Amniotic epithelial cell (primary cell): ENCODE measurements at regions not wholly inside any gene's neighbourhood (a gene's known extent, or its start where the extent isn't known, plus 50 kb on each side); places are given as distances from the start of the nearest gene placed in this dataset.

Source experiments
- DNase-seq: peaks from one replicate; pipeline ENCODE4 v3.0.0-alpha.2; 2010; ENCODE audit warnings: low read depth

DNA sequence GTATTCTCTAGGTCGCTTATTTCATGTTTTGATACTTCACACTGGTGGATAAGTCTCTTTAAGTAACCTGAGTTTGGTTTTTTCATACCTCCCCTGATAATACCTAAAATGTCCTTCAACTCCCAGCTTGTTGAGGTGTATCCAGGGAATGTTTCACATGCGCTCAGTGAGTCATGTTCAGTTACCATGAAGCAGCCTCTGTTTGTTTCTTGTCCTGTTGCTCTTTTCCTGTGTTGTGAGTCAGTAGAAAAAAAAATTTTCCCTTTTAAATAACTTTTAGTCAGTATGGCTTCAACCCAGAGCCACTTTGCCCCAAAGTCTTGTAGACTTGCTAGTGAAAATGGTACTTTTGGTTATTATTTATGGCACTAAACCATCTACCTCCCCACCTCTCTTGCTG, 278.4 kb upstream of the ZPLD1 start:
- peak; percentile 95 for DNase-seq

- DNase-seq: peak; percentile 71
Measured at GRCh38 chr3:102158080-102158740, 276.6 kb upstream of the ZPLD1 start.

DNA sequence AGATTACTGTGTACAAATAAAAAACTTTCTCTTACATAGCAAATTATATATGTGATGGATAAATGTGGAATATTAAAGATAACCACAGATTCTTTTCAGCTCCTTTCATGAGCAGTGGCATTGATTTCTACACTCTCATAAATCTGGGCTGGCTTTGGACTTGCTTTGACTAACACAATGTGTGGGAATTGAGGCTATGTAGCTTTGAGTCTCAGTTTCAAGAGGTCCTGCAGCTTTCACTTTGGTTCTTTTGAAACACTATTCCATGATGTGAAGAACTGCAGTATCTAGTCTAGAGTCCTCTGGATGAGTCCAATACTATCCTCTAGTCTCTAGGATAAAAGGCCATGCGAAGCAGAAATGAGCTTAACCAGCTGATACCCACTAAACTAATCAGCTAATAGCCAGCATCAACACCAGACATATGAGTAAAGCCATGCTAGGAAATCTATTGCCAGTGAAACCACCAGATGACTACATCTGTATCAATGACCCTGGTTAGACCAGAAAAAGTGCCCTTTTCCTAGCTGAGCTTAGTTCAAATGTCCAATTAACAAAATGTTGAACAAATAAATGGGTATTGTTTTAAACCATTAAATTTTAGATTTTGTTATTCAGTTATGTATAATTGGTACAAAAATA, 274.9 kb upstream of the ZPLD1 start:
- DNase-seq: no peak

DNA sequence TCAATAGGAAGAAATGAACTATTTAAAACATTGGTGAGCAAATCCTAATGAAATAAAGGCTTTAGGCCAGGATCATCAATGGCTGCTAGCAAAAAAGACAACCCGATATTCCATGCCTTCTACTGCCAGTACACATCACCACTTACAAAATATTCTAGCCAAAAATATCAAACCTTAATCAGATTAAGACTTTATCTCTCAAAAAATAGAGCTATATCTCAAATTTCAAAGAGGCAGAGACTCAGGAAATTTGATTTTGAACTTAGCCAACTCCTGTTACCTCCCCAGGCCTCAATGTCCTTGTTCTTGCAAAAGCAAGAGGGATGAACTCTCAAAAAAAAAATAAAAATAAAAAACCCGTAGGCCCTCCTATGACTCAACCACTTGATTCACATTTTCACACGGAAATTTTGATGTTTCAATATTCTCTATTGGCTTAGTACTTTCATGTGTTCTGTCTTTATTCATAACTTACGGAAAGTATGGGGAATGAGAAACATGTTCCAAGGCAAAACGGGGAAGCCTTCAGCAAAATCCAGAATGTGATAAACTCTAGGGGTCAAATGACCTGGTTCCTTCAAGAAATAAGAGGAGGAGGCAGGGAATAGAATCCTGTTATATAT, 273.3 kb upstream of the ZPLD1 start:
- DNase-seq: peak; percentile 38

DNA sequence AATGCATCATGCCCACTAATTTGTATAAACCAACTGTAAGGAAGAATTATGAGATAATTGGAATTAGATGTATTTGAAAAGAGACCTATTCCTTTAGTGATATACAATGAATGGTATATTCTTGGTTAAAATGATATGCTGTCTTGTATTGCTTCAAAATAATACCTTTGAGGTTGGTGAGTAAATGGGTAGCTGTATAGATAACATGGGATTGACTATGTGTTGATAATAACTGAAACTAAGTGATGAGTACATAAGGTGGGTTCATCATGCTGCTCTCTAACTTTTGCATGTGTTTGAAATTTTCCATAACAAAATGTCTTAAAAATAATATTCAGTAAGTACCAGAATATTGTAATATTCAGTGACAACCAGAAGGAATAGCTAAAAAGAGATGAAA, 272.6 kb upstream of the ZPLD1 start:
- no peak for DNase-seq

GRCh38 chr3:102163039-102163817, 271.6 kb upstream of the ZPLD1 start:
- peak; percentile 94 for DNase-seq

GRCh38 chr3:102163818-102164154, 271.0 kb upstream of the ZPLD1 start:
- DNase-seq: no peak

DNA sequence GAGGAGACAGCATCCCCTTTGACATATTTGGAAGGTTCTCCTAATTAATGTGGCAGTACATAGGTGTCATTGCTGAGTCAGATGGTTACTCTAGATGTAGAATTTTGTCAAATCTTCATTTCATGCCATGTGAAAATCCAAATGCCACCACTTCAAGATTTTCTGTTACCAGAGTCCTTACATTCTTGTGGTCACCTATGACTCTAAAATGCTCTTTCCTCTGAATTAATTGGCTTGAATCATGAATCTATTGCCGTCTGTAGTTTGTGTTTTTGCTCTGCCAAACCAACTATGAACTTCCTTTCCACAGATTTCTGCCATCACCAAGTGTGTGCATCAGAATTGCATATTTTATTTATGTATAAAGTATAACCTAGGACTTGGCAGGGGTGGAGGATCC, 269.4 kb upstream of the ZPLD1 start:
- DNase-seq: peak; percentile 49

DNA sequence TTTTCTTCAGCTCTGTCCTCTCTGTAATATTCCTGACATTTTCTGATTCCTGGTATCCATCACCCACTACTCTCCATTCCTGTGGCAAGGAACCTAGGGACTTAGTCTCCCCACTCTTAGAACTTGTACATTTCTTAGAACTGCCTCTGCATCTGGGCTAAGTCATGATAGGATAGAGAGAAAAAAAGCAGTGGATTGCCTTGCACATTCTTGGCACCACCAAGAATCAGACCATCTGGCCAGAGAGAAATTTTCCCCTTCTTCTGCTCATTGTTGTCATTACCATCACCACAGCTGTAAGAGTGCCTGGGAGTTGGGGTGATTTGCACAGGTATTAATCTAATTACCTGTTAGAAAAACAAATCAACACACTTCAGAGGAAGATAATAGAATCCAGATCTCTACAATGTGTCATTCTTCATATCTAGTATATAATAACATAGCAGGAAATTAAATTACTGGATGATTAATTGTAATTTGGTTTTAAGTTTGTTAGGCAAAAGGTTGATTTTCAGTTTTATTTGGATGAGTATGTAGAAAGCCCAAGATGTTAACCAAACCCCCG, 264.8 kb upstream of the ZPLD1 start:
- no peak for DNase-seq

GRCh38 chr3:102170545-102170944, 264.3 kb upstream of the ZPLD1 start:
- DNase-seq: no peak

- DNase-seq: peak; percentile 66
Measured at GRCh38 chr3:102174312-102174712, 260.5 kb upstream of the ZPLD1 start.

DNA sequence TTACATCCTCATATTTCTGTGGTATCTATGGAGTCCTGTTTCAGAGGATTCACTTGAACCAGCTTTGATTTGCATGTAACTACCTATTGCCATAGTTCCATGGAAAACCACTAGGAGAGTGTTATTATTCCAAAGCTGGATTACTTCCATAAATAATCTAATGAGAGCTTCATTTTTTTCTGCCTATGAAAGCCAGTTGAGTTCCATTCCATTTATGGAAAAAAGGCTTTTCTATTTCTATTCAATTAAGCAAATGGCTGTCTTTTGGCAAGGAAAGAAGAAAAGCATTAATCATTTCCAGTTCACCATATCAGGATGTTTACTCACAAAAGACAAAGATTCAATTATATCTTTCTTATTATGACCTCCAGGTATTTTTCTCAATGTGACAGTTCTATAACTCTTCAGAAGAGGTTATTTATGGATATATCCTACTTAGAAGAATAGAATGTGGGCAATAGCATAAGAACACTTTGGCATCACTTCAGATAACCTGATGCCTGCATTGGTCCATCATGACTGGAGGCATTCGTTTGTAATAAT, 259.9 kb upstream of the ZPLD1 start:
- DNase-seq: no peak

GRCh38 chr3:102176333-102177050, 258.3 kb upstream of the ZPLD1 start:
- no peak for DNase-seq

DNA sequence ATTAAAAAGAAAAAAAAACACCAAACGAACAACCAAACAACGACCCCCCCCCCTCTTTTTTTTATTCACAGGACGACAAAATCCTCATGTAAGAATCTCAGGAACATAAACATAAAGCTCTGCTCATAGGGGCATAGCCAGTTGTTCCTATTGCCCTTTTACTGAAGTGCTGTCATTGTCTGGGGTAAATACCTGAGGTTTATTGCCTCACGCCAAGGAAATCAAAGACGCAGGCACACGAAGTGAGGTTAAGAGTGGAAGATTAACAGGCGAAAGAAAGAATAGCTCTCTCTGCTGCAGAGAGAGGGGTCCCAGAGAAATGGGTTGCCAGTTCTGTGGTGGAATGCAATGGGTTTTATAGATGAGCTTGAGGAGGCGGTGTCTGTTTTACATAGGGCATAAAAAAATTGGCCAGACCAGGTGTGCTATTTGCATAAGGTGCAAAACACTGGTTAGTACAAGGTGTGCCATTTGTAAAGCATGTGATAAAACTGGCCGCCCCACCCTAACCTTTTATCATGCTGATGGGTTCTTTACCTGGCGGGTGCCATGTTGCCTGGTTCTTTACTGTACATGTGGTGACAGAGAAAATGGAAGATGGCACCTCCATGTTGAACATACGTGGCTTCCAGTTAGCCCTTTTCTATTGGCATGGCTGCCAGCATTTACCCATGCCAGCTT, 257.6 kb upstream of the ZPLD1 start:
- no peak for DNase-seq

GRCh38 chr3:102178817-102179216, 256.0 kb upstream of the ZPLD1 start:
- DNase-seq: no peak

DNA sequence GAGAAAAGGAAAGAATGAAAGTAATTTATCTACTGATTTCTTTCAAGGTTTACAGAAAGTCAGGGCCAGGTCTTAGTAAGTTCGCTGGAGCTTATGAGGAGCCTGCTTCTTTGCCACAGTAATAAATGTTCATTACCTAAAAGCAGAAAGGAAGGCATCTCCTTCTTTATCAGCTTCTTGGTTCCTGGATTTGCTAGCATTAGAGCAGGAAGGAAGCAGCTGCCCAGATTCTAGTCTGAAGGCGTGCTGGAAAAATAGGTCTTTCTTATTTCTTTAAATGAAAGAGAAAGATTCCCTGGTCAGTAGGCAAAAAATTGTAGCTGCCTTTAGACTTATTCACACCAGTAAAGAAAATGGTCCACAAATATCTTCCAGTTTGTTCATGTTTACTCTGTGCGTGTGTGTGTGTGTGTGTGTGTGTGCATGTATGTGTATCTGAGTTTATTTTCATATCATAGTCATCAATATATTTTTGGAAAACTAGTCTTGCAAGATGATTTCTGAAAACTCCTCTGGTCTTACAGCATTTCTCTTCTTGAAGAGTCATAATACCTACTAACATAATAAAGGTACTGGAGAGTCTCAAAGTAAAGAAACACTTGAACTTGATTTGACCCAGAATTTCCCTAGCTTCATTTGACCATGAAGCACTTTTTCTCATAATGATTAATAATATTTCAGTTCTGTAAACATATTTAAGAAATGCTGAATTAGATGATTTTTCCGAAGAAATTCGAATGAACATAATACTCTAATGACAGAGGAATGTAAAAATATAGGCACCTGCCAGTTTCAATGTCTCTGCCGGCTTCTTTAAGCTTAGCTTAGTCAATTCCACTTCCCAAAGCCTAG, 255.3 kb upstream of the ZPLD1 start:
- peak; percentile 53 for DNase-seq

- DNase-seq: peak; percentile 97
Measured at GRCh38 chr3:102180280-102180931, 254.4 kb upstream of the ZPLD1 start.

DNA sequence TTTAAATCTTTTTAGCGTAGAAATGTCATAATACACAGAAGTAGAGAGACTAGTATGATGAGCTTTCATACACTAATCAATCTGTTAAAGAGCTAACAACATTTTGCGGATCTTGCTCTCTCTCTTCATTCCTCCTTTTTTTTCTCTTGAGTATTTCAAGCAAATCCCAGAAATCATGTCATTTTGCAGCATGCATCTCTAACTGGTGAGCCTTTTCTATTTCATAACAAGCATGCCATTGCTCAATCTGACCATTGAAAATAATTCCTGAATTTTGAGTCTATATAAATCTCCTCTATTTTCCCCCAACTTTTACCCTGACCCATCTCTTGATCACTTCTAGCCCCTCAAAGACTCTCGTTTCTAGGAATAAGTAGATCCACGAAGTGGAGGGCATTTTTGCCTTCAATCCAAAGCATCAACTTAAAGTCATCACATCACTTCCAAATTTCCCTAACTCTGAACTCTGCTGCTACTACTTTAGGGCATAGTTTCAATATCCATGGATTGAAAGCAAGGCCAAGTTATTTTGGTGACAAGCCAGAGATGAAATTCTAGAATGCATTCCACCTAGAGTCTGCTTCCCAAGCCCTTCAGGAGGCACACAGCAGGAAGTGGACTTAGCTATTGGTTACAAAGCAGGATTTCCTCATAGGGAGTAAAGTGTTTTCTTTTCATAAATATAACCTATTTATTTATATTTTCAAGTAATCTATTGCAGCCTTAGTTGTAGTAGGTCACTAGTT, 253.5 kb upstream of the ZPLD1 start:
- peak; percentile 90 for DNase-seq

DNA sequence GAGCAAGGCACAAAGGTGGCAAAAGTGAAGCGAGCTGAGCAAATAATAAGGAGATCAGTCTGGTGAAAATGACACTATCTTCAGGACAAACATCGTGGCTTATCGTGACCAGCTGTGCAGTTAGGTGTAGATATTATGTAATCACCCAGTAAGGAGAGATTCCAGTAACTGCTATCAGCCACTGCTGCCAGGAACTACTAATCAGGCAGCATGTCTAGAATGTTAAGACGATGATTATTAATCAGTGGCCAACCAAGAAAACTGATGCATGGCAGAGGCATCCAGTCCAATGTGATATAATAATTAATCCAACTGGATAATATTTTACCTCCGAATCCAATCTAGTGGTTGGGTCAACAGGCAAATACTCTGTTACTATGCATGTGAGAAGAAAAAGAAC, 252.7 kb upstream of the ZPLD1 start:
- peak; percentile 93 for DNase-seq
